GM19023 (cell line): ENCODE measurements at regions not wholly inside any gene's neighbourhood (a gene's known extent, or its start where the extent isn't known, plus 50 kb on each side); places are given as distances from the start of the nearest gene placed in this dataset.
"Not testable (repeated sequence)": the region's sequence is repeated elsewhere in the genome, so short reads cannot be mapped to it uniquely, and the experiment has no call there.

Experiments used
- ATAC-seq: cut with Tn5 transposase; IDR thresholded peaks from one replicate; pipeline ENCODE4 v1.9.1; 2021; ENCODE audit warnings: mild to moderate bottlenecking, moderate library complexity; ENCODE audit not compliant: unreplicated experiment

GRCh38 chr5:42235241-42235640, 188.0 kb upstream of the GHR start:
- ATAC-seq = no peak

GRCh38 chr5:42235837-42236236, 187.4 kb upstream of the GHR start:
- ATAC-seq = no peak

GRCh38 chr5:42241636-42242035, 181.6 kb upstream of the GHR start:
- ATAC-seq = no peak

DNA sequence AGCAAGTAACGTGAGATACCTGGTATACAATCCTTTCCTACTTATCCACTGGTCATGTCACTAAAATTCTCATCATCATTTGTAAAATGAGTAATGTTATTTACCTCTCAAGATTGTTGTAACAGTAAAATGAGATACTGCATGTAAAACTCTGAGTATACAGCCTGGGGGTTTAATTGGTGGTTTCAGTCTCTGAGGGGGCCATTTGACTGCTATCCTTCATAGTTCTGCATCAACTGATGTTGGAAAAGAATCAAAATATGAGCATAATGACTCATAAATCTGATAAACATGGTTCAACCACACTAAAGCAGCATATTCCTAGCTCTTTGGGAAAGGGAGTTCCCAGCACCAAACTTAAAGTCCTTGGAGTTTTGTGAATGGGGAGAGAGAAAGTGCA, 181.0 kb upstream of the GHR start:
- ATAC-seq = no peak

- no peak for ATAC-seq
Observed at GRCh38 chr5:42242881-42243485, 180.3 kb upstream of the GHR start.

- ATAC-seq = no peak
Observed at GRCh38 chr5:42252306-42252705, 170.9 kb upstream of the GHR start.

GRCh38 chr5:42259914-42260313, 163.3 kb upstream of the GHR start:
- not testable (repeated sequence) for ATAC-seq

DNA sequence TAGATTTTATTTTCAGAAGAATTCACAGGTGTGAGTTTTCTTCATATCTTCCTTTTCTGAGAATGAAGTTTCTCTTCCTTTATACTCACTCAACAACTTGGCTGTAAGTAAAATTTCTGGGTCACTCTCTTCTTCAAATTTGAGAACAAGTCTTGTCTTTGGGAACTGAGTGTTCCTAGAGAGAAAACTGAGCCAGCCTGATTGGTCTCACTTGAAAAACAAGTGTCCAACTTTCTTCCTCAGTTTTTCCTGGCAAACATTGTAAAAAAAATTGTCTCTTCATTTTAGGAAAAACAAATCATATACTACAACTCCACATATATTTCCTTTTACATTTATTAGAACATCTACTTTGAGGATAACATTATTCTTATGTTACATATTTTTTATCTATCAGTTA, 156.1 kb upstream of the GHR start:
- ATAC-seq = no peak

- ATAC-seq = not testable (repeated sequence)
Observed at GRCh38 chr5:42268170-42268569, 155.1 kb upstream of the GHR start.

- no peak for ATAC-seq
Observed at GRCh38 chr5:42268630-42269029, 154.6 kb upstream of the GHR start.

DNA sequence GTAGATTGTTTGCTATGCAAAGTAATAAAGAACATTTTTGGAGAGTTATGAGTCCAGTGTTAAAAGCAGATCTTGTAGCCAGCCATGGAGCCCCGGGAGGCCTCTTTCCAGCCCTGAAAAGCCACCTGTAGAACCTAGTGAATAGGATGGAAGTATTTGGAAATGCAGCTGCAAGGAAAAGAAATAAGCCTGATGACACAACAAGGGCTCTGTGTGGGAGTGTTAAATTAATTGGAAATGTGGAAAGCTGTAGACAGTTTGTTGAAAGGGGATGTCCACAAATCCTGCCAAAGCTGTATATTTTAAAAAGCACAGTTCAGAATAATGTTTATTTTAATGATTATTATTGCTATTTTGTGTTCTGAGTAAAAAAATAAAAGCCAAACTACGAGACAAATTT, 152.5 kb upstream of the GHR start:
- ATAC-seq = no peak

DNA sequence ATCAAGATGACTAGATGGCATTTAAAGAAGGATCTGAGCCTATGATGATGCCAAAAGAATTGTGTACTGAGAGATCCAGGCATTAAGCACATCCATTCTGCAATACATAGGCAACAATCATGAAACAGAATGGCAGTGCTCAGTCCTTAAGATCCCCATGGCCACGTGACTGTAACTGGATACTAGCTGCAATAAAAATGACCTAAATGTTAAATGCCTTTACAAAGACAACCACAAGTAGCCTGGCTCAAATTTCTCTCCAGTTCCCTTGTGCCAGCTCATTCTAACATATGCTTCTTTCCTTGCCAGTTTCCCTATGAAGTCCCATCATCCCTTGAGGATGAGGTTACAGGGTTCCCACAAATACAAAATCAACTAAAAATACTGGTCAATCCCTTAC, 148.3 kb upstream of the GHR start:
- ATAC-seq = no peak

DNA sequence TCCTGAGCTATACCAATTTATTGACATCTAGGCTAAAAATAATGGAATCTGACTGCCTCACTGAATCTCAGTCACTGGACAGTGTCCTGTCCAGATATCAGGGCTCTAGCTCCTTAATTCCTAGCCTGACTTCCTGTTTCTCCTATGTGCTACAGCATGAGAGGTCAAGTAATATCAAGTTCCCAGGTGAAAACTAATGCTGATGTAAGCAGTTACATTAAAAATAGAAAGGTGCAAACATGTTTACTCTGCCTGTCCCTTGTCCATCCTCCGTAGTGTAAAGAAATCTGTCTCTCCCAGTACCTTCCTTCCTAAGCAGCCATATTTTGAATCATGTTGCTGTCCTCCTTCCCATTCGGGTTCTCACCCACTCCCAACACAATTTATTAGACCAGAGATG, 145.9 kb upstream of the GHR start:
- no peak for ATAC-seq

DNA sequence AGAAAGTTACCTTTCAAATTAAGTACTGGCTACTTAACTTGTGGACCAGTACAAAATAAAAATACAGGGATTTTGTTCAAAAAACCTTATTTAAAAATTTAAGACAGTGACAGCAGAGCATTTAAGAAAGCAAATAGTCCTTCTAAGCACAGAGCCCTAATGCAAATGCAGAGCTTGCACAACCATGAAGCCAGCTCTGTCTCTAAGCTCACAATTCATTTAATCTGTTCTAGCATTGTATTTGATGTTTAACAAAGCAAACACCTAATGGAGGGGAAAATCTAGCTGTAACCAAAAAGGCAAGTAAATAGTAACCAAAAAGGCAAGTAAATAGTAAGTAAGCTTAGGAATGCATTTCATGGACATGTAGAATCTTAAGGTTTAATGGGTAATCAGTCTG, 138.7 kb upstream of the GHR start:
- no peak for ATAC-seq

GRCh38 chr5:42285230-42285629, 138.0 kb upstream of the GHR start:
- no peak for ATAC-seq

- ATAC-seq = no peak
Observed at GRCh38 chr5:42300496-42300895, 122.7 kb upstream of the GHR start.

GRCh38 chr5:42301349-42301748, 121.9 kb upstream of the GHR start:
- no peak for ATAC-seq

DNA sequence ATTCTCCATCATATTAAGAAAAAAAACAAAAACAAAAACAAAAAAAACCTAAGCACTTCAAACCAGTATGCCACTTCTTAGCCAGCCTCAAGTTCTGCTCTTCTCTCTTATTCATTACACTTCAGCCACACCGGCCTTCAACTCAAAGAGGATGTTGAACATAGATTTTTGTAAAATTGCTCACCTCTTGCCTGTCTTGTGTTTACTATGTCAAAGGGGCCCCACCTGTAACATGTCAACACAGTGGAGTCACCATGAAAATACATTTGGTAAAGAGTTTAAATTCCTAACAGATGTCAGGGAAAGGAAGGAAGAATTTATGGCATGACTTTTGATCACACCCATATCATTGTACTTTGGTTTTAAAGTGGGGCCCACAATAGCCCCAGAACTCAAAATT, 121.1 kb upstream of the GHR start:
- no peak for ATAC-seq

DNA sequence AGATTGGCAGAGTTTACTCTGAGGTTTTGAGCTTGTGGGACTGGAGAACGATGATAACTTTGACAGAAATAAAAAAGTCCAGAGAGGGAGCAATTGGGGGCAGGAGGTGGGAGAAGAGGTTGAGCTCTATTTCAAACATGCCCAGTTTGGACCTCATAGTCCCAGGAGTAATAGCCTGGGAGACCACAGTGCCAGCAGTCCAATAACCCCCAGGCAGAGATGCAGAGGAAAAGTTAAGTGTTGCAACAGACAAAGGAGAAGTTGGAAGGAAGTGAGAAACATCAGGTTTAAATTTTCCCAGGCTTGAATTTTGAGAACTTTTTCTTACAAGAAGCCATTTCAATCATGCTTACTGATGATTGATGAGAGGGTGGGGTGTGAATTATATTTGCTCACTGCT, 117.0 kb upstream of the GHR start:
- no peak for ATAC-seq

- no peak for ATAC-seq
Observed at GRCh38 chr5:42309865-42310264, 113.4 kb upstream of the GHR start.

GRCh38 chr5:42315214-42315613, 108.0 kb upstream of the GHR start:
- ATAC-seq = no peak

DNA sequence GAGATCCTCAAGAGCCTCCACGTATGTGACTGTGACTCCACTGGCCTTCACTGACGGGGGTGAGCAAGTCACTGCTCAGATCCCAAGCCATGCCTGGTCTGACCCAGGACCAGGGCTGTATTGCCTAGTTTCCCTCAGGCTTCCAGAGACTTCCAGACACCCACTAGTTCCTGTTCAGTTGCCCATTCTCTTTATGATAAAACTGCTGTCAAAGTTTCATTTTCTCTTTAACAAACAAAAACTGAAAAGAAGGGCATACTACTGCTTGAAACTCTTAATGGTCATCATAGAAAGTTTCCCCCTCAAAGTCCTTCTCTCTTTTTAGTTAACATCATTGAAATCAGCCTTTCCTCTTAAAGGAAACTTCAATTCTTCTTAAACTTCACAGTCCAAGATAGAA, 105.7 kb upstream of the GHR start:
- ATAC-seq = no peak

GRCh38 chr5:42319546-42319945, 103.7 kb upstream of the GHR start:
- ATAC-seq = not testable (repeated sequence)

DNA sequence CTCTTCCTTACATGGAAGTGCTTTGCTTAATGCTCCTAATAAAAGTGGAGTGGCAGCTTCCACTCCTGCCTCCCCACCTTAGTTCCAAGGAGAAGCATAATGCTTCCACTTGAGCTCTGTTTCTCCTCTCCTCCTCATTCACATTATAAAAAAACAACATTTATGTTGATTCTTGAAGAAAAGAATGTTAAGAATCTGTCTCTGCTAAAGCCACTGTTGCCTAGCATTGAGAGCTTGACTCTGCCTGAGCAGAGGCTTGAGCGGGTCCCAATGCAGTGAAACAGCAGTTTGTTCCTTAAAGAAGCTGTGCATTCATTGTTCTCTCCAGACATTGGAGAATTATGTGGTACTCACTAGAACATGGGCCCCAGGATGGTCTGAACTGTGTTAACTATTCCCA, 101.5 kb upstream of the GHR start:
- no peak for ATAC-seq
